ENCODE measurements at regions not wholly inside any gene's neighbourhood (a gene's known extent, or its start where the extent isn't known, plus 50 kb on each side); places are given as distances from the start of the nearest gene placed in this dataset.

GRCh38 chr5:120938604-120939003, 474.5 kb downstream of the PRR16 start:
- TF ChIP-seq ELK1 (IDR thresholded peaks at IDR 0.05; ENCODE audit: borderline replicate concordance, low read depth, low read length) (no peak), RCOR1 (IDR thresholded peaks at IDR 0.05; ENCODE audit: insufficient replicate concordance, low read length) (no peak)

Measured in IMR-90 (cell line).